ENCODE measurements at regions not wholly inside any gene's neighbourhood (a gene's known extent, or its start where the extent isn't known, plus 50 kb on each side); places are given as distances from the start of the nearest gene placed in this dataset.

DNA sequence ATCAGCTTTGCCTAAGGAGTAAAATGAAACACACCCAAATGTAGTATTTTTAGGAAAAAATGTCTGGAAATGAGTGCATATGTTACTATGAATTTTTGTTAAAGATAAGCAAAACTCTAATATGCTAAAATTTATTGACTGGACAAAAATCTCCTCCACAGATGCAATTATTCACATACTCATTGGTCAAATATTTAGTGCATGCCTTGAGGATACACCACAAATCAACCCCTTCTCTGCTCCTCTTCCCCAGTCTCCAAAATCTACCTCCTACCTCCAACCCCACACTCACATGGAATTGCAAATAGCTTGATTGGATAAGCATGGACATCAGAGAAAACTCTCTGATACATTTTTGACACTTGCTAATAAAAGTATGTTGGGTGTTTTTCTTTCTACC, 95.6 kb upstream of the CDC42EP3 start:
- CTCF ChIA-PET, result no interaction called here

DNA sequence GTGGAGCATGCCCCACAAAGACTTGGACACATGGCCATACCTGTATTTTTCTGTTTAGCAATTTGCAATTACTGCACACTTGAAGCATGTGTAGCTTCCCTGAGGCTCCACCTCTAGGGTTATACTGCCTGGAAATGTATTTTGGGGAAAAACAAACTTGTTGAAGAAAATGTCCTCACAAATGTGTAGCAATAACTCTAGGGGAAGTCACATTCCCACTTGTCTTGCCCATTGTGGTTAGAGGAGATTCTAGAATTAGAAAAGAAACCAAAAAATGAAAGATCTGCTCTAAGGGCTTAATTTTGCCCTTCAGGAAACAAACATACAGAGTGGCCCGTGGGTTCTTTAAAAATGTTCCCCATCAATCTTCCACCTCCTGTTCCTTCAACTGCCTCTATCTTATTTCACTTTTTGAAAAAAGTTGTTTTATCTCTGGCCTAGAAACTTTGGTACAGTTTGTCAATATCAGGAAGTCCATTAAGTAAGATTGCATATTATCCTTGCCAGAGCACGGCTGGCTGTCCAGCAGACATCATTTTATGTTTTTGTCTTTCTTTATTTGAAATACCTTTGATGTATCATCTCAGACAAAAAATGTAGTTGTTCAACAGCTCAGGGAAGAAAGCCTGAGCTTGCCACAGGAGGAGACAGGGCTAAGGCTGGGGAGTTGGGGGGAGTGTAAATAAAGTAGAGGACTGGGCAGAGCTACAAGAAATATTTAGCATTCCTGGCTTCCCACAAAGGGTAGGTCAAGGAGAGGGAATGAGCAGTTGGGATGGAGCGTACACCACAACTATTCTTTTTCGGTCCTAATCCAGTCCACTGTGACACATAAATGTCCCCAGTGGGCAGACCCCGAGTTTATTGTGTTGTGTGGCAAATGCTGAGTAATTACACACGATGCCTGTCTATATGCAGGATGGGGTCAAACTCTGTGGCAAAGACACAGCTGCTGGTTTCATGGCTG, 96.8 kb upstream of the CDC42EP3 start:
- CTCF ChIA-PET, result no interaction called here
- no TSS peak for BruUV-seq (replicated peaks)
- POLR2A ChIA-PET (ENCODE audit: low non-redundant PET), result interaction anchor here (0.5 kb wide), 1 partner anchor 71 kb away, joined by 6 read pairs; no protein-coding TSS in a partner anchor
- intact Hi-C loops (cut with micrococcal nuclease; ENCODE audit: unreplicated experiment), result no loop called here
- no peak for DNase-seq (ENCODE audit: low spot score)
- Histone ChIP-seq H3K4me3 (ENCODE audit: low read depth, low read length, poor library complexity, severe bottlenecking) (no peak overlapping the region), H3K36me3 (ENCODE audit: insufficient read depth, low read length, poor library complexity, severe bottlenecking) (no peaks in the 10 kb centered on the region), H3K9me3 (ENCODE audit: low read depth, low read length, poor library complexity, severe bottlenecking) (no peaks in the 10 kb centered on the region), H3K27ac (ENCODE audit: low read depth, low read length, poor library complexity, severe bottlenecking) (no peak overlapping the region), H3K27me3 (replicated peaks; ENCODE audit: insufficient read depth, low read depth, low read length, poor library complexity) (no peaks in the 10 kb centered on the region), H3K4me1 (ENCODE audit: insufficient read depth, low read length, poor library complexity, severe bottlenecking) (peaks cover 2% of the 10 kb centered on the region)
- TF ChIP-seq EZH2 (IDR thresholded peaks at IDR 0.05; ENCODE audit: borderline replicate concordance, low read depth, low read length, poor library complexity, severe bottlenecking), result no peak
- TF ChIP-seq, protein P1, sequence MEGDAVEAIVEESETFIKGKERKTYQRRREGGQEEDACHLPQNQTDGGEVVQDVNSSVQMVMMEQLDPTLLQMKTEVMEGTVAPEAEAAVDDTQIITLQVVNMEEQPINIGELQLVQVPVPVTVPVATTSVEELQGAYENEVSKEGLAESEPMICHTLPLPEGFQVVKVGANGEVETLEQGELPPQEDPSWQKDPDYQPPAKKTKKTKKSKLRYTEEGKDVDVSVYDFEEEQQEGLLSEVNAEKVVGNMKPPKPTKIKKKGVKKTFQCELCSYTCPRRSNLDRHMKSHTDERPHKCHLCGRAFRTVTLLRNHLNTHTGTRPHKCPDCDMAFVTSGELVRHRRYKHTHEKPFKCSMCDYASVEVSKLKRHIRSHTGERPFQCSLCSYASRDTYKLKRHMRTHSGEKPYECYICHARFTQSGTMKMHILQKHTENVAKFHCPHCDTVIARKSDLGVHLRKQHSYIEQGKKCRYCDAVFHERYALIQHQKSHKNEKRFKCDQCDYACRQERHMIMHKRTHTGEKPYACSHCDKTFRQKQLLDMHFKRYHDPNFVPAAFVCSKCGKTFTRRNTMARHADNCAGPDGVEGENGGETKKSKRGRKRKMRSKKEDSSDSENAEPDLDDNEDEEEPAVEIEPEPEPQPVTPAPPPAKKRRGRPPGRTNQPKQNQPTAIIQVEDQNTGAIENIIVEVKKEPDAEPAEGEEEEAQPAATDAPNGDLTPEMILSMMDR (conservative IDR thresholded peaks at IDR 0.05; ENCODE audit: low read depth, low read length), result no peak

More for the DNA sequence above, 95.6 kb upstream of the CDC42EP3 start:
- POLR2A ChIA-PET (ENCODE audit: low non-redundant PET), result no interaction called here
- Histone ChIP-seq H3K27me3 (replicated peaks; ENCODE audit: insufficient read depth, low read depth, low read length, poor library complexity) (no peaks in the 10 kb centered on the region), H3K36me3 (ENCODE audit: insufficient read depth, low read length, poor library complexity, severe bottlenecking) (no peaks in the 10 kb centered on the region), H3K27ac (ENCODE audit: low read depth, low read length, poor library complexity, severe bottlenecking) (no peak overlapping the region), H3K4me1 (ENCODE audit: insufficient read depth, low read length, poor library complexity, severe bottlenecking) (no peaks in the 10 kb centered on the region), H3K4me3 (ENCODE audit: low read depth, low read length, poor library complexity, severe bottlenecking) (no peak overlapping the region), H3K9me3 (ENCODE audit: low read depth, low read length, poor library complexity, severe bottlenecking) (no peaks in the 10 kb centered on the region)
- intact Hi-C loops (cut with micrococcal nuclease; ENCODE audit: unreplicated experiment), result no loop called here
- no peak for TF ChIP-seq EZH2 (IDR thresholded peaks at IDR 0.05; ENCODE audit: borderline replicate concordance, low read depth, low read length, poor library complexity, severe bottlenecking)
- TF ChIP-seq, protein P1 (conservative IDR thresholded peaks at IDR 0.05; ENCODE audit: low read depth, low read length), result no peak
- no TSS peak for BruUV-seq (replicated peaks)
- DNase-seq (ENCODE audit: low spot score), result no peak

DNA sequence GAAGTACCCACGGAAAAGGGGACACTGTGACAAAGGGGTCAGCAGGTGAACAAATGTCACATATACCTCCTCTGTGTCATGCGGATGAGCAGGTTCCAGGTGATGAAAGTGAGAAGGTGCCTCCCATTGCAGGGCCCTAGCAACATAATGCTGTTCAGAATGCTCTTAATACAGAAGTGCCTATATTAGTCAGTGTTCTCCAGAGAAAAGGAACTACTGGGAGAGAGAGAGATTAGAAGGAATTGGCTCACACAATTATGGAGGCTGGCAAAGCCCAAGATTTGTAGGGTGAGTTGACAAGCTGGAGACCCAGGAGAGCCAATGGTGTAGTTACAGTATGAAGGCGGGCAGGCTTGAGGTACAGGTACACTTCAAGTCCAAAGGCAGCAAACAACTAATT, 98.1 kb upstream of the CDC42EP3 start:
- DNase-seq (ENCODE audit: low spot score), result no peak
- CTCF ChIA-PET, result no interaction called here
- Histone ChIP-seq H3K27me3 (replicated peaks; ENCODE audit: insufficient read depth, low read depth, low read length, poor library complexity) (no peaks in the 10 kb centered on the region), H3K4me3 (ENCODE audit: low read depth, low read length, poor library complexity, severe bottlenecking) (no peak overlapping the region), H3K9me3 (ENCODE audit: low read depth, low read length, poor library complexity, severe bottlenecking) (no peaks in the 10 kb centered on the region), H3K36me3 (ENCODE audit: insufficient read depth, low read length, poor library complexity, severe bottlenecking) (no peaks in the 10 kb centered on the region), H3K4me1 (ENCODE audit: insufficient read depth, low read length, poor library complexity, severe bottlenecking) (peaks cover 11% of the 10 kb centered on the region), H3K27ac (ENCODE audit: low read depth, low read length, poor library complexity, severe bottlenecking) (no peak overlapping the region)
- intact Hi-C loops (cut with micrococcal nuclease; ENCODE audit: unreplicated experiment), result no loop called here
- TF ChIP-seq EZH2 (IDR thresholded peaks at IDR 0.05; ENCODE audit: borderline replicate concordance, low read depth, low read length, poor library complexity, severe bottlenecking), result no peak
- TF ChIP-seq, protein P1 (conservative IDR thresholded peaks at IDR 0.05; ENCODE audit: low read depth, low read length), result no peak
- no TSS peak for BruUV-seq (replicated peaks)
- POLR2A ChIA-PET (ENCODE audit: low non-redundant PET), result no interaction called here

Measured in A673 (cell line).